ENCODE measurements at regions not wholly inside any gene's neighbourhood (a gene's known extent, or its start where the extent isn't known, plus 50 kb on each side); places are given as distances from the start of the nearest gene placed in this dataset.

- TF ChIP-seq SMC3 (IDR thresholded peaks at IDR 0.05; ENCODE audit: low read depth, low read length): no peak
- TF ChIP-seq CTCF (conservative IDR thresholded peaks at IDR 0.05; ENCODE audit: low read depth, low read length): no peak
- TF ChIP-seq MAZ (IDR thresholded peaks at IDR 0.05; ENCODE audit: borderline replicate concordance, low read depth, low read length): no peak
- no peak for TF ChIP-seq MXI1 (IDR thresholded peaks at IDR 0.05; ENCODE audit: borderline replicate concordance, low read depth, low read length)
- no peak for TF ChIP-seq POLR2A (IDR thresholded peaks at IDR 0.05; ENCODE audit: low read depth, low read length)
- TF ChIP-seq USF2 (IDR thresholded peaks at IDR 0.05; ENCODE audit: low read depth, low read length): no peak
- TF ChIP-seq CEBPB (IDR thresholded peaks at IDR 0.05; ENCODE audit: low read depth, low read length): no peak
- peak; percentile 70 for TF ChIP-seq MAFK (IDR thresholded peaks at IDR 0.05; ENCODE audit: low read depth, low read length)
These were observed 70.4 kb downstream of the MAGEF1 start for GRCh38 chr3:184641430-184641829.

Measured in IMR-90 (cell line).